HG02610 (cell line): ENCODE measurements at regions not wholly inside any gene's neighbourhood (a gene's known extent, or its start where the extent isn't known, plus 50 kb on each side); places are given as distances from the start of the nearest gene placed in this dataset.

ENCODE experiments used
- ATAC-seq: cut with Tn5 transposase; IDR thresholded peaks from one replicate; pipeline ENCODE4 v1.9.1; 2021; ENCODE audit warnings: mild to moderate bottlenecking, moderate library complexity; ENCODE audit not compliant: unreplicated experiment

GRCh38 chr1:214823311-214824117, 220.5 kb downstream of the CENPF start:
- no peak for ATAC-seq

GRCh38 chr1:214824763-214825162, 221.8 kb downstream of the CENPF start:
- ATAC-seq = no peak

GRCh38 chr1:214826619-214827018, 223.6 kb downstream of the CENPF start:
- ATAC-seq = no peak

GRCh38 chr1:214827883-214828282, 224.9 kb downstream of the CENPF start:
- no peak for ATAC-seq

GRCh38 chr1:214830941-214831340, 227.9 kb downstream of the CENPF start:
- ATAC-seq = no peak

- ATAC-seq = no peak
Observed at GRCh38 chr1:214831956-214832355, 229.0 kb downstream of the CENPF start.

GRCh38 chr1:214833178-214833756, 230.3 kb downstream of the CENPF start:
- ATAC-seq = no peak

- no peak for ATAC-seq
Observed at GRCh38 chr1:214837376-214837775, 234.4 kb downstream of the CENPF start.

- ATAC-seq = no peak
Observed at GRCh38 chr1:214838351-214838750, 235.4 kb downstream of the CENPF start.

- no peak for ATAC-seq
Observed at GRCh38 chr1:214840356-214840755, 237.4 kb downstream of the CENPF start.

- ATAC-seq = no peak
Observed at GRCh38 chr1:214842856-214843255, 239.7 kb upstream of the KCNK2 start.

GRCh38 chr1:214843281-214843680, 239.3 kb upstream of the KCNK2 start:
- ATAC-seq = no peak

- no peak for ATAC-seq
Observed at GRCh38 chr1:214844319-214844718, 238.2 kb upstream of the KCNK2 start.

- no peak for ATAC-seq
Observed at GRCh38 chr1:214846276-214846675, 236.3 kb upstream of the KCNK2 start.

GRCh38 chr1:214847071-214847810, 235.3 kb upstream of the KCNK2 start:
- no peak for ATAC-seq

GRCh38 chr1:214848101-214848500, 234.4 kb upstream of the KCNK2 start:
- no peak for ATAC-seq

GRCh38 chr1:214850432-214851050, 232.0 kb upstream of the KCNK2 start:
- no peak for ATAC-seq

GRCh38 chr1:214853340-214853739, 229.2 kb upstream of the KCNK2 start:
- no peak for ATAC-seq

GRCh38 chr1:214854126-214854875, 228.2 kb upstream of the KCNK2 start:
- ATAC-seq = no peak

GRCh38 chr1:214856843-214857242, 225.7 kb upstream of the KCNK2 start:
- ATAC-seq = no peak

GRCh38 chr1:214857716-214858115, 224.8 kb upstream of the KCNK2 start:
- no peak for ATAC-seq
